CD14-positive monocyte (primary cell): ENCODE measurements at regions not wholly inside any gene's neighbourhood (a gene's known extent, or its start where the extent isn't known, plus 50 kb on each side); places are given as distances from the start of the nearest gene placed in this dataset.

Source experiments
- DNase-seq, 3 donors: peaks; one replicate each; pipeline ENCODE4 v3.0.0-alpha.2; 2011 to 2022
- H2AFZ ChIP-seq: 2 replicates; pipeline ENCODE4 v1.6.0; 2012; ENCODE audit warnings: mild to moderate bottlenecking, low read depth, low read length, inconsistent platforms; ENCODE audit not compliant: insufficient read depth, poor library complexity, severe bottlenecking
- H3K27ac ChIP-seq, 2 donors: 1 replicate in 1 of 2; 2 replicates in 1 of 2; pipeline ENCODE4 v1.5.1; 2012 to 2013; ENCODE audit warnings: low read length in 2 of 2, control low read depth in 1 of 2, inconsistent platforms in 1 of 2, low read depth in 1 of 2, mild to moderate bottlenecking in 1 of 2
- H3K27me3 ChIP-seq, 2 donors: one replicate each; pipeline versions ENCODE4 v1.6.0 to v1.6.1; 2011 to 2013; ENCODE audit warnings: low read length in 2 of 2; ENCODE audit not compliant: control insufficient read depth in 2 of 2, insufficient read depth in 2 of 2
- H3K36me3 ChIP-seq, 2 donors: replicated peaks in 1 of 2; 1 replicate in 1 of 2; 2 replicates in 1 of 2; pipeline versions ENCODE4 v1.5.1 to v1.6.1; 2012 to 2013; ENCODE audit warnings: low read length in 2 of 2, control low read depth in 1 of 2, inconsistent platforms in 1 of 2, mild to moderate bottlenecking in 1 of 2; ENCODE audit not compliant: insufficient read depth in 2 of 2, control insufficient read depth in 1 of 2
- H3K4me1 ChIP-seq, 2 donors: 1 replicate in 1 of 2; 2 replicates in 1 of 2; pipeline versions ENCODE4 v1.5.1 to v1.6.1; 2012 to 2013; ENCODE audit warnings: low read length in 2 of 2, control low read depth in 1 of 2, inconsistent platforms in 1 of 2, mild to moderate bottlenecking in 1 of 2, moderate library complexity in 1 of 2; ENCODE audit not compliant: insufficient read depth in 2 of 2, control insufficient read depth in 1 of 2
- H3K4me2 ChIP-seq: replicated peaks from 2 replicates; pipeline ENCODE3; 2012; ENCODE audit warnings: low read length, moderate library complexity, mild to moderate bottlenecking; ENCODE audit not compliant: poor library complexity, severe bottlenecking; ENCODE audit errors: extremely low read depth
- H3K4me3 ChIP-seq, 3 experiments: fragments of 200-600 bp in 1 of 3; sonication (generic) in 1 of 3; replicated peaks in 1 of 3; 1 replicate in 2 of 3; 2 replicates in 1 of 3; pipeline ENCODE4 v1.5.1; 2011 to 2013; ENCODE audit warnings: low read length in 3 of 3, mild to moderate bottlenecking in 3 of 3, control low read depth in 2 of 3, low read depth in 2 of 3, inconsistent platforms in 1 of 3, moderate library complexity in 1 of 3
- H3K79me2 ChIP-seq: 2 replicates; pipeline ENCODE4 v1.6.0; 2012; ENCODE audit warnings: mild to moderate bottlenecking, control low read depth, inconsistent platforms, low read length, moderate library complexity; ENCODE audit not compliant: insufficient read depth
- H3K9ac ChIP-seq: 2 replicates; pipeline ENCODE4 v1.6.0; 2017; ENCODE audit warnings: low read length, mild to moderate bottlenecking; ENCODE audit not compliant: insufficient read depth, poor library complexity, severe bottlenecking
- H3K9me3 ChIP-seq, 2 donors: replicated peaks in 1 of 2; 1 replicate in 1 of 2; 2 replicates in 1 of 2; pipeline versions ENCODE4 v1.5.1 to v1.6.1; 2012 to 2013; ENCODE audit warnings: low read length in 2 of 2, control low read depth in 1 of 2; ENCODE audit not compliant: control insufficient read depth in 1 of 2, insufficient read depth in 1 of 2
- H4K20me1 ChIP-seq: 2 replicates; pipeline ENCODE4 v1.6.0; 2012; ENCODE audit warnings: mild to moderate bottlenecking, low read length, control low read depth, moderate library complexity; ENCODE audit not compliant: insufficient read depth
- H3K27ac Mint-ChIP-seq, 7 donors: one replicate each; pipeline ENCODE4 v1.8.0; 2020; ENCODE audit warnings: mild to moderate bottlenecking in 7 of 7, mixed read lengths in 7 of 7, moderate library complexity in 6 of 7, inconsistent platforms in 2 of 7
- H3K27me3 Mint-ChIP-seq, 3 donors: one replicate each; pipeline ENCODE4 v1.8.0; 2021 to 2022; ENCODE audit warnings: low read depth in 3 of 3, mild to moderate bottlenecking in 3 of 3, mixed read lengths in 3 of 3, moderate library complexity in 3 of 3, inconsistent platforms in 1 of 3
- H3K36me3 Mint-ChIP-seq, 2 donors: one replicate each; pipeline ENCODE4 v1.8.0; 2020; ENCODE audit warnings: mixed read lengths in 2 of 2, inconsistent platforms in 1 of 2, mild to moderate bottlenecking in 1 of 2
- H3K4me1 Mint-ChIP-seq: one replicate; pipeline ENCODE4 v1.8.0; 2020; ENCODE audit warnings: mild to moderate bottlenecking, mixed read lengths
- H3K4me3 Mint-ChIP-seq, 2 donors: one replicate each; pipeline ENCODE4 v1.8.0; 2020; ENCODE audit warnings: mild to moderate bottlenecking in 2 of 2, mixed read lengths in 2 of 2, moderate library complexity in 1 of 2
- H3K9me3 Mint-ChIP-seq, 7 donors: one replicate each; pipeline ENCODE4 v1.8.0; 2020 to 2022; ENCODE audit warnings: mixed read lengths in 7 of 7, mild to moderate bottlenecking in 6 of 7, moderate library complexity in 6 of 7, inconsistent platforms in 2 of 7
- WGBS: methylation state at CpG from one replicate; pipeline ENCODE4 v1.1.5; 2013; ENCODE audit warnings: missing lambda C conversion rate; ENCODE audit not compliant: insufficient coverage; 5-methylcytosine and 5-hydroxymethylcytosine counted together
- intact Hi-C, 2 donors: fragments of 100-400 bp; cut with micrococcal nuclease; formaldehyde crosslinking; loops; one replicate each; pipeline versions ENCODE4 v1.15.0 to v1.15.1; 2023
- TF ChIP-seq, protein P1 (sequence below): fragments of 200-600 bp; IDR thresholded peaks from one replicate; pipeline ENCODE4 v1.8.0; 2022; ENCODE audit warnings: antibody characterized with exemption, mild to moderate bottlenecking

GRCh38 chr7:136069840-136070529 is 92.8 kb upstream of the MTPN start:
- Mint-ChIP-seq H3K27ac (no peak overlapping the region), H3K27me3 (peaks cover 3 to 4% (median 4%) of the 10 kb centered on the region in 3 donors), H3K4me3 (no peak overlapping the region), H3K36me3 (no peaks in the 10 kb centered on the region), H3K9me3 (peaks cover 0 to 4% (median 2%) of the 10 kb centered on the region in 7 donors), H3K4me1 (no peaks in the 10 kb centered on the region)
- Histone ChIP-seq H2AFZ (no peak overlapping the region), H3K36me3 (no peaks in the 10 kb centered on the region), H3K4me2 (no peak overlapping the region), H3K4me3 (no peak overlapping the region), H3K27ac (no peak overlapping the region), H3K4me1 (no peaks in the 10 kb centered on the region), H3K79me2 (no peaks in the 10 kb centered on the region), H4K20me1 (no peaks in the 10 kb centered on the region), H3K9me3 (no peaks in the 10 kb centered on the region), H3K27me3 (no peaks in the 10 kb centered on the region), H3K9ac (no peak overlapping the region)
- no CpG with 5 or more reads among the region's 1 CpG for WGBS
- TF ChIP-seq, protein P1, sequence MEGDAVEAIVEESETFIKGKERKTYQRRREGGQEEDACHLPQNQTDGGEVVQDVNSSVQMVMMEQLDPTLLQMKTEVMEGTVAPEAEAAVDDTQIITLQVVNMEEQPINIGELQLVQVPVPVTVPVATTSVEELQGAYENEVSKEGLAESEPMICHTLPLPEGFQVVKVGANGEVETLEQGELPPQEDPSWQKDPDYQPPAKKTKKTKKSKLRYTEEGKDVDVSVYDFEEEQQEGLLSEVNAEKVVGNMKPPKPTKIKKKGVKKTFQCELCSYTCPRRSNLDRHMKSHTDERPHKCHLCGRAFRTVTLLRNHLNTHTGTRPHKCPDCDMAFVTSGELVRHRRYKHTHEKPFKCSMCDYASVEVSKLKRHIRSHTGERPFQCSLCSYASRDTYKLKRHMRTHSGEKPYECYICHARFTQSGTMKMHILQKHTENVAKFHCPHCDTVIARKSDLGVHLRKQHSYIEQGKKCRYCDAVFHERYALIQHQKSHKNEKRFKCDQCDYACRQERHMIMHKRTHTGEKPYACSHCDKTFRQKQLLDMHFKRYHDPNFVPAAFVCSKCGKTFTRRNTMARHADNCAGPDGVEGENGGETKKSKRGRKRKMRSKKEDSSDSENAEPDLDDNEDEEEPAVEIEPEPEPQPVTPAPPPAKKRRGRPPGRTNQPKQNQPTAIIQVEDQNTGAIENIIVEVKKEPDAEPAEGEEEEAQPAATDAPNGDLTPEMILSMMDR: no peak
- no peak for DNase-seq
- intact Hi-C loops: no loop called here

GRCh38 chr7:136067277-136067676 is 90.1 kb upstream of the MTPN start:
- no peaks in the 10 kb centered on the region for H3K36me3 ChIP-seq
- no peaks in the 10 kb centered on the region for H3K27me3 ChIP-seq
- no peak overlapping the region for H3K9ac ChIP-seq
- H3K4me3 ChIP-seq: no peak overlapping the region
- no peaks in the 10 kb centered on the region for H3K79me2 ChIP-seq
- DNase-seq: no peak
- Mint-ChIP-seq H3K9me3 (peaks cover 0 to 4% (median 2%) of the 10 kb centered on the region in 7 donors), H3K27ac (no peak overlapping the region), H3K4me1 (no peaks in the 10 kb centered on the region), H3K4me3 (no peak overlapping the region), H3K27me3 (peaks cover 1 to 5% (median 3%) of the 10 kb centered on the region in 3 donors), H3K36me3 (no peaks in the 10 kb centered on the region)
- no CpG with 5 or more reads among the region's 1 CpG for WGBS
- no peaks in the 10 kb centered on the region for H3K4me1 ChIP-seq
- intact Hi-C loops: no loop called here
- no peak overlapping the region for H3K27ac ChIP-seq
- TF ChIP-seq, protein P1: no peak
- H3K4me2 ChIP-seq: no peak overlapping the region
- H4K20me1 ChIP-seq: no peaks in the 10 kb centered on the region
- no peak overlapping the region for H2AFZ ChIP-seq
- no peaks in the 10 kb centered on the region for H3K9me3 ChIP-seq
